ENCODE measurements at regions not wholly inside any gene's neighbourhood (a gene's known extent, or its start where the extent isn't known, plus 50 kb on each side); places are given as distances from the start of the nearest gene placed in this dataset.

- in situ Hi-C loops (cut with HindIII; ENCODE audit: low sequenced_read_pairs): no loop called here
Measured at GRCh38 chr11:97355230-97355629, 965.4 kb downstream of the JRKL start.

GRCh38 chr11:97356144-97356543 lies 966.3 kb downstream of the JRKL start:
- in situ Hi-C loops (cut with HindIII; ENCODE audit: low sequenced_read_pairs): no loop called here

- in situ Hi-C loops (cut with HindIII; ENCODE audit: low sequenced_read_pairs): no loop called here
Measured at GRCh38 chr11:97359016-97359415, 969.2 kb downstream of the JRKL start.

GRCh38 chr11:97361812-97362378 lies 972.1 kb downstream of the JRKL start:
- in situ Hi-C loops (cut with HindIII; ENCODE audit: low sequenced_read_pairs): no loop called here

GRCh38 chr11:97363331-97363730 lies 973.5 kb downstream of the JRKL start:
- in situ Hi-C loops (cut with HindIII; ENCODE audit: low sequenced_read_pairs): no loop called here

- in situ Hi-C loops (cut with HindIII; ENCODE audit: low sequenced_read_pairs): no loop called here
Measured at GRCh38 chr11:97364047-97364446, 974.2 kb downstream of the JRKL start.

- in situ Hi-C loops (cut with HindIII; ENCODE audit: low sequenced_read_pairs): no loop called here
Measured at GRCh38 chr11:97367406-97368083, 977.7 kb downstream of the JRKL start.

GRCh38 chr11:97389270-97389669 lies 999.5 kb downstream of the JRKL start:
- in situ Hi-C loops (cut with HindIII; ENCODE audit: low sequenced_read_pairs): no loop called here

GRCh38 chr11:97398246-97398645 lies 1008.4 kb downstream of the JRKL start:
- in situ Hi-C loops (cut with HindIII; ENCODE audit: low sequenced_read_pairs): no loop called here

GRCh38 chr11:97409141-97409540 lies 1019.3 kb downstream of the JRKL start:
- in situ Hi-C loops (cut with HindIII; ENCODE audit: low sequenced_read_pairs): no loop called here

- in situ Hi-C loops (cut with HindIII; ENCODE audit: low sequenced_read_pairs): no loop called here
Measured at GRCh38 chr11:97414801-97415200, 1025.0 kb downstream of the JRKL start.

GRCh38 chr11:97419729-97420128 lies 1029.9 kb downstream of the JRKL start:
- in situ Hi-C loops (cut with HindIII; ENCODE audit: low sequenced_read_pairs): no loop called here

GRCh38 chr11:97428247-97428790 lies 1038.5 kb downstream of the JRKL start:
- in situ Hi-C loops (cut with HindIII; ENCODE audit: low sequenced_read_pairs): no loop called here

GRCh38 chr11:97430877-97431276 lies 1041.1 kb downstream of the JRKL start:
- in situ Hi-C loops (cut with HindIII; ENCODE audit: low sequenced_read_pairs): no loop called here

GRCh38 chr11:97432926-97433325 lies 1043.1 kb downstream of the JRKL start:
- in situ Hi-C loops (cut with HindIII; ENCODE audit: low sequenced_read_pairs): no loop called here

- in situ Hi-C loops (cut with HindIII; ENCODE audit: low sequenced_read_pairs): no loop called here
Measured at GRCh38 chr11:97445561-97445960, 1055.7 kb downstream of the JRKL start.

GRCh38 chr11:97451441-97451840 lies 1061.6 kb downstream of the JRKL start:
- in situ Hi-C loops (cut with HindIII; ENCODE audit: low sequenced_read_pairs): no loop called here

GRCh38 chr11:97454988-97455387 lies 1065.2 kb downstream of the JRKL start:
- in situ Hi-C loops (cut with HindIII; ENCODE audit: low sequenced_read_pairs): no loop called here

- in situ Hi-C loops (cut with HindIII; ENCODE audit: low sequenced_read_pairs): no loop called here
Measured at GRCh38 chr11:97460091-97460490, 1070.3 kb downstream of the JRKL start.

GRCh38 chr11:97461044-97461880 lies 1071.4 kb downstream of the JRKL start:
- in situ Hi-C loops (cut with HindIII; ENCODE audit: low sequenced_read_pairs): no loop called here

- in situ Hi-C loops (cut with HindIII; ENCODE audit: low sequenced_read_pairs): no loop called here
Measured at GRCh38 chr11:97461934-97462333, 1072.1 kb downstream of the JRKL start.

GRCh38 chr11:97463891-97464290 lies 1074.1 kb downstream of the JRKL start:
- in situ Hi-C loops (cut with HindIII; ENCODE audit: low sequenced_read_pairs): no loop called here

All from DLD1 (cell line).